MV-4-11 (cell line): ENCODE measurements at regions not wholly inside any gene's neighbourhood (a gene's known extent, or its start where the extent isn't known, plus 50 kb on each side); places are given as distances from the start of the nearest gene placed in this dataset.
"Not testable (repeated sequence)": the region's sequence is repeated elsewhere in the genome, so short reads cannot be mapped to it uniquely, and the experiment has no call there.

Source experiments
- DNase-seq: peaks from one replicate; lab custom pipeline; 2025; lab: John Stamatoyannopoulos, UW

DNA sequence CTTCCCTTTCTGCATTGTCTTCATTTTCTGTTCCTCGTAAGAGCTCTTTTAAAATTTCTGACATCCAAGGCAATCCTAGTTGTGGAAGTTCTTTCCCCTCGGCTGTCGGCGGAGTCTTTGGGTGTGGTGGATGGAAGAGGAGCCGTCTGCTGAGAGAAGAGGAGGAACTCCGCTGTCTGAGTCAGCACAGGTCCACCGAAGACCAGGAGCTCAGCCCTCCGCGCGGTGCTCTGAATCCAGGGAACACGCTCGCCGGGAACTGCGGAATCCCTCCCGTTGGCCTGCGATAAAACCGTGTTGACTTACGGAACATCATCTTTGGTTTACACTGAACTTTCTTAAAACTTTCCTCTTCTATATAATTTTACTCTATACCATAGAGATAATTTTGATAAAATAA is 100.7 kb upstream of the IRX4 start:
- DNase-seq, result no peak

DNA sequence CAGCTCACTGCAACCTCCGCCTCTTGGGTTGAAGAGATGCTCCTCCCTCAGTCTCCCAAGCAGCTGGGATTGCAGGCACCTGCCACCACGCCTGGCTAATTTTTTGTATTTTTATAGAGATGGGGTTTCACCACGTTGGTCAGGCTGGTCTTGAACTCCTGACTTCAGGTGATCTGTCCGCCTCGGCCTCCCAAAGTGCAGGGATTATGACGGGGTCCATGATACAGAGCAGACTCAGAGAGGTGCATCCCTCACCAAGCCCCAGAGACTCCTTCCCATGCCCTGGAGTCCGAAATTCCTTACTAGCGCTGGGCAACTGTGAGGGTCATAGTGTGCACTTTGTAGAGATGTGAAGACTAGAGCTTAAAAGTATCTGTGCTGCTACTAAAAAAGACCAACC is 99.8 kb upstream of the IRX4 start:
- not testable (repeated sequence) for DNase-seq

DNA sequence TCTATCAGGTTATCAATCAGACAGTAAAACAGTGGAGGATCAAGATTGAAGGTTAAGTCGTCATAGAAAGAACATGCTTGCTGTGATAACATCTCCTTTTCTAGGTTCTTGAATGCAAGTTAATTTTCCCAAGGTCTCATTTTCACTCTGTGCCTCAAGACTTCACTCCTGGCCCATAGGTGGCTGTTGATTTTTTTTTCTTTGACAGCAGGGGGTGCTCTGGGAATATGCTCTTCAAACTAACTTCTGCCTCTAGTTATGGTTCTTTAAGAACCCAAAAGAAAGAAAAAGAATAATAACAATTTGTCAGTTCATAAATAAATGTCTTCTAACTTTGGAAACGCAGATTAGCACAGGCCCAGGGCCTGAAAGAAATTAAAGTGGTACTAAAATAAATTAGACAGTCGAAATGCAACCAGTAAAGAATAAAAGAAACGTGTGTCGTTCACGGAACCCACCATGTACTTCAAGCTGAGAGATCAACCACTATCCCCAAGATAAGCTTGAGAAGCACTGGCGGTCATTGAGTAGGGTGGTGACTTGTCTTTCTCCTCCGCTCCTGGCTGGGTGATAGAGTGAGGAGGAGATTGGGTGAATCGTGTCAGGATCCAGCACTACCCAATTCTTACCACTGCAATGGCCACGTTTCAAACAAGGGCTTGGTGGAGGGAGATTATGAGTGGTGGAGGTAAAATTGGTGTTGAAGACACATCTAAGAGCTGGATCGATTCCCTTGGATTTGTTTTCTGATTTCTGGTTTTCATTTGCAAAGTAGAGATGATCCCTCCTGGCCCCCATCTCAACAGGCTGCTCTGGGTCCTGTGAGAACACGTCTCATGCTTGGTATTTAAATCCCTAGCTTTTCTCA is 93.4 kb upstream of the IRX4 start:
- peak; percentile 49 for DNase-seq

DNA sequence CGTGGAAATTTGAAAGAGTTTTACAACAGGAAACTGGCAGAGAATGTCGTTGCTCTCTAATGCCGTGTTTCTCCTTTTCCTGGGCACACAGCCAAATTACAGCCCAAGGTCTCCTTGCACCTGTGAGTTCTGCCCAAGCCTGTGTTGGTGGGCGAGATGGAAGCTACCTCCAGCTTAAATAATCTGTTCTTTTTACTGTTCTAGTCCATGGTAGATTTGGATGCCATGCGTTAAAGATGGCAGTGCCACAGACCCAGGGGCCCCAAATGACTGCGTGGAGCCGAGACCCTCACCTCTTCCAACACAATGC is 92.6 kb upstream of the IRX4 start:
- no peak for DNase-seq

DNA sequence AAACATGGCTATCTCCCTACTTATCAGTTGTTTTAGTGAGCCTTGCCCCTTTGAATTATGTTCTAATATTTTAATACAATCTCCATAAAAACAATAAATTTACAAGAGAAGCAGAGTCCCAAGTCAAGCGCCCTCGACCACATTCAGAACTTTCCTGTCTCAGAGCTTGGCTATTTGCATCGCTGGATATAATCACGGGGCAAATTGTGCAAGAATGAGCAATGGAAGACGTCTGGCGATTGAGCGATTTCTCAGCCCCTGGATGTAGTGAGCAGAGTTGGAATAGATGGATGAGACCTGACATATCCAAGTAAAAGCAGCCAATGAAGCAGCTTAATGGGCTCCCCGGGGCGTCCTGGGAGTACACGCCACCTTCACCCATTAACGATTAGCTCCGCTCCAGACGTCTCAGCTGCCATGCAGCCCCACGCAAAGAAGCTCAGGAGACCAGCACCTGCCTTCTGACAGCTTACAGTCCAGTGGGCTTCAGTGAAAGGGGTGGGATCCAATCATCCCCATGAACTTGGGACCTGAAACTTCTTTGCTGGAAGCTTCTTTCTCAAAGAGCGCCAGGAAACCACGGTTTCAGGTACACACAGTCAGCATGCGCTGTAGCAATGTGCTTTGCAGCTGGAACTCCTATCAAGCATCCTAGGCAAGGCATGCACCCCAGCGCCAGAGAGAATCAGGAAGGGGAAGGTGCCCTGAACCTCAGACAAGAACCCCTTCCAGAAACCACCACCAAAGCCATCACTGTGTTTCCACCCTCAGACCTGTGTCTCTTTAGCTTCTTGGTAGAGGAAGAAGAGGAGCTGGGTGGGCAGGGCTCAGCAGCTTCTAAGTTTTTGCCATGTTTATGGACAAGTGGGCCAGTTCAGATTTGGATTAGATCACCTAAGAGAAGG is 92.0 kb upstream of the IRX4 start:
- DNase-seq, result no peak

DNA sequence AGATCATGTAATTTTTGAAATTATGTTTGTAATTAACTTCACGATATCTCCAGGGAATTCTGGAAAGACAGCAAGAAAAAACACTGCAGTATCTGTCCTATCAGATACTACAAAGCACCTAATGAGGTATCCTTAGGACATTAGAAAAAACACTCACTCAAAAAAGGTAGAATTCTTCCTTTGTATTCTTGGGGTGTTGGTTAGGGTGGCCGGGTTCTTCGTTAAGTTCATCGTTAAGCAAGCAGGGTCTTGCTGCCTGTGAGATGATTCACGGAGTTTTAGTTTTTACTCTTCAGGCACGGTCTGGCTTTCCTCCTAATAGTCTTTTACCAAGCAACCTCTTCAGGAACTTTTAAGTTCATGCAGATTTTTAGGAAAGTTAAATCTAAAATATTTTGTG is 91.4 kb upstream of the IRX4 start:
- no peak for DNase-seq

DNA sequence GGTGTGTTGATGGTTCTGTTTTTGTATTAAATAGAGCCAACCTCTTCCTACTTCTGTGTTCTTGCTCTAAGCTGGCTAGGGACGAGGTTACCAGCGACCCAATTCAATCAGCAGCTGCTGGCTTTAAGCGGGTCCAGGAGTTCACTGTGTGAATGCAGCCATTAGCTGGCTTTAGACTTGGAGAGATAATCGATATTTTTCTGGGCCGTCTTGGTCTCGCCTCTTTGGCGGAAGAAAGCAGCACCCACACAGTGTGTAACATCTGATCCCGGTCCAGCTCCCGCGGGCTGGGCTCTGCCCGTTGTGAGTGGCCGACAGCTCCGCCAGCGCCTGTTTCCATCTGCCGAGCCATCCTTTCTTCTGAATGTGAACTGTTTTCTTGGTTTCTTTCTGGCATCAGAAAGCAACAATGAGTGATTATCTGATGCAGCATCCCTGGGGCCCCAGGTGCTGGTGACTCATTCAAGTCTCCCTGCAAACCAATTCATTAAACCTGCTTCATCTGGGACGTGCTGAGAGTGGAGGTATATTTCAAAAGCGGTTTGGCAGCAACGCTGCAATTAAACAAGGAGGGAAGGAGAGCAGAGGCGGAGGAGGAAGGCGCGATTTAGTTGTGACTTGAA is 90.8 kb upstream of the IRX4 start:
- no peak for DNase-seq

DNA sequence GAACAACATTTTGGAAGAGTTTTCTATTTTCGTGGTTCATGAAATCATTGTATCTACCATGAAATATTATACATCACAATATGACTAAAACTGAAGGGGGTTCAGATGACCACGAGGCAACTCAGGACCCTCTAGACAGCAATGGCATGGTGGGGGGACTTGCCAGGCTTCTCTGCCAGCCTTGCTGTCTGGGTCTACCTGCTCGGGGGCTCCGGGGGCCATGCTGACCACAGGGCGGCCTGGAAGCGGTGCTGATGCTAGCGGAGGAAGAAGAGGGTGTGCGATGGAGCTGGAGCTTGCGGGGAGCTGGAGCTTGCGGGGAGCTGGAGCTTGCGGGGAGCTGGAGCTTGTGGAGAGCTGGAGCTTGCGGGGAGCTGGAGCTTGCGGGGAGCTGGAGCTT is 89.2 kb upstream of the IRX4 start:
- no peak for DNase-seq

DNA sequence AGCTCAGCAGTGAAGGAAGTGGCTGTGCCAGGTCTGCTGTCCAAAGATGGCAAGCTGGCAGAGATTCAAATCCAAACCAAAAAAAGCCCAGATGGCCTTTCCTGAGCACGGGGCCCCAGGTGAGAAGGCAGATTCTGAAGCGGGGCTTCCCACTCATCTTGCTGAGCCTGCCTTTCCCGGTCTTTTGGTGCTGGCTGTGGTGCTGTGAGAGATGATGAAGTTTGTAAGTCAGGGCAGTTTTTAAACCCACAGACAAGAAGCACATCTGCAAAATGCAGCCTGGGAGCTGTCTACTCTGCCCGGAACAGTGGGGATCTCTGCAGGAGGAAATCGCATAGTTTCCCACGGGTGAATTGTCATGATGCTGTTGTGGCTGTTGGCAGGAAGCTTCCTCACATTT is 85.0 kb upstream of the IRX4 start:
- no peak for DNase-seq

DNA sequence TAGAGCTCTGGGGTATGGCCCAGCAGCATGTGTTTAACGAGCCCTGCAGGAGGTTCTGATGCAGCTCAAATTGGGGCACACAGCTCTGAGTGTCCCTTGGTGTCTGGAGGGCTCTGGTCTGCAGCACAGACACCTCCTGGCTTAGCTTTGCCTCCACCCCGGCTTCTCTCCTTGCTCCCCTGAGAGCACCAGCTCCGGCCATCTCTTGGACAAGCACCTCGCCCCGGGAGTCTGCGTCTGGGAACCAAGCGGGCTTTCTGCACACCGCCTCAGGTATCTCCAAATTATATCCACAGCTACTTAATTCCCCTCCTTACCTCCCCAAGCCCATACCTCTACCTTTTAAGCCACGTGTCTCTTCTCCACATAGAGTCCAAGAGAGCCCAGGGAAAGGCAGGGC is 83.7 kb upstream of the IRX4 start:
- DNase-seq, result no peak

DNA sequence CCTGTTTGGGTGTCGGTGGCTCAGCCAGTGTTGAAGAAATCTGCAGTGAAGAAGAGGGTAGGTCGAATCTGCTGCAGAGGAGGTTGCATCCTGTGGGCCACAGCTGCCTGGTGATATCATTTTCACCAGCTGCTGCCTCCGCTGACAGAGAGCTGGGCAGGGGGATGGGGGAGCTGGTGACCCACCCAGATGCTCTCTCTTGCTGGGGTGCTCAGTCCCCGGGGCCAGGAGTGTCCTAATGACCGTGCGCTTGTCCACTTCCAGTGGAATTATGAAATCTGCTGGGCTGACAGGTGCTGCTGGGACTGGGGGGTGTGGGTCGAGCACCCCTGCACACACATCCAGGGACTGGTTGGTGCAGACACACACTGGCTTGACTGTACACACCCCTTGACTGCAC is 83.2 kb upstream of the IRX4 start:
- no peak for DNase-seq

DNA sequence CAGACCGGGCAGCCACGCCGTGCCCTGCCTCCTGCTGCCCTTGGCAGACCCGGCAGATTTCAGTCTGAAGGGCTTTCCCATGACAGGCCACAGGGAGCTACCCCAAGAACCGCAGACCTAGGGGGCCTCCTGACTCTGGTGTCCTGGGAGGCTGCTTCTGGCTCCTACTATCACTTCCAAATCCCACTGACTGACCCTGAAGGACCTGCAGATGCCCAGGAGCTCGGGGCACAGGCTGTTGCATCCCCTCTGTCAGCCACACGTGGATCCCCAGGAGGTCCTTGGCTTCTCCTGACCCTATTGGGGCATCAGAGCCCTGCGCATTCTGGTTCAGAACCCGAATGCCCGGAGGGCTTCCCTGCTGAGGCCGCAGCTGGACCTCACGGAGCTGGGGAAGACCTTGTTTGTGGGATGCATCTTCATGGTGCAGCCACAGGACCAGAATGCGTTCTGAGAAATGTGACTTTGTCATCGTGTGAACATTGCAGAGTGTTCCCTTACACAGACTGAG is 81.3 kb upstream of the IRX4 start:
- no peak for DNase-seq

DNA sequence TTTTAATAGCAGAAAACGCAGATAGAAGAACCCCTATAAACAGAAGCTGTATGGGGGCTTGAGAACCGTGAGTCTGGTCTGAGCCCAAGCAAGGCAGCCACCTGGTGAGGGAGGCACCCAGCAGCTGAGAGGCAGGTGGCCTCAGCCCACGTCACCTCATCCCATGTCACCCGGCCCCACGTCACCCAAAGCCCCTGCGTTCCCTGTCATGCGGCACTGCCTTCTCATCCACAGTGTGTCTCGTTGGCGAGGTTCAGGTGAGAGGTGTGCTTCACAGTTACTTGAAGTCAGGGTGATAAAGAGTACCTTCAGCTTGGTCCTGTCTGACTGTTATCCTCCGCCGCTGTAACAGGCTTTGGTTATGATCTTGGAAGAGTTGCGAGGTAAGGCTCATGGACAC is 80.6 kb upstream of the IRX4 start:
- DNase-seq, result no peak

DNA sequence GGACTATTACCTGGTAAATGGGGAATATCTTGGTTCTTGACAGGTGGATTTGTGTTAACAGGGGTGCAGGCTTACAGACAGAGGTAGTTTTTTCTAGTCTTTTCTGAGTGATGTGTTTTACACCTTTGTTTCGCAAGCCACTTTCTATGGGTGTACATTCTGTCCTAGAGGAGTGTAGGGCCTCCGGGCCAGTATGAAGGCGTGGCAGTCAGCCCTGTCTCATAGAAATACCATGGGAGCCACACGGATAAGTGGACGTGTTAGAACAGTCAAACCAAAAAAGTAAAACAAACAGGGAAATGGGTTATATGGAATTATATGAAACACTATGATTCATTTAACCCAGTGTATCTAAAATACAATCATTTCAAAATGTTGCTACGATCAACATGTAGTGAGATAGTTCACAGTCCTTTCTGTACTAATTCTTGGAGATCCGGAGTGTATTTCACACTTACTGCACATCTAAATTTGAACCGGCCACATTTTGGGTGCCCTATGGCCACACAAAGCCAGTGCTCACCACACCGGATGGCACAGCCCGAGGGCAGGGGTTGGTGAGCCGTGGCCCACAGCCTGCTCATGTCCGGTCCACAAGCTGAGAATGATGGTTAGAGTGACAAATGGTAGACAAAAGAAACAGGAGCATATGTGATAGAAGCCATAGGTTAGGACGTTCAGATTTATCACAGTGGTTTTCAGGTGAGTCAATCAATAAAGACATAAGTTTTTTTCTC is 80.1 kb upstream of the IRX4 start:
- DNase-seq, result no peak

DNA sequence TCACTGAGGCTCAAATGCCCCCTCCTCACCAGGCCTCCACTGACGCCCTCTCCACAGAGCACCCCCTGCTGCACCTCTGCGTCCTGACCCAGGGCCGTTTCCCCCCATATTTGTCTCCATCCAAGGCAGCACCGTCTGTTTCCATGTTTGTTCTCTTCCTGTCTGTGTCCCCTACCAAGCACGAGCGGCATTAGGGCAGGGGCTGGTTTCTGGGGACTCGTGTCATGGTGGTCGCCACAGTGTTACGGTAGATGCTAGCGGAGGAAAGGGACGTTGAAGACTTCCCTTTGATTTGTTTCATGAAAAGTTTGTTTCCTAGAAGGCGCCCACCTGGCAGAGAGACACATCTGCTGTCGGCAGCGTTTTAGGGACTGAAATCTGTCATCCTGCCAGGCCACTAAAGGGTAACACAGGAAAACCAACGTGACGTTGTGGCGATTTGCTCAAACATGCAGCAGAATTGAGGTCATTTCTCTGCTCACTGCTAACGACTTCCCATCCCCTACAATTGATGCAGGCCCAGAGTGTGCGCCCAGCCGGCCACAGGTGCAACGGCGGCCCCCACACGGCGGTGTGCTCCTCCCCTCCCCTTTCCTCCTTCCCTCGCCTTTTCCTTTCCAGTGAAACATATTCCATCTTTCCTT is 79.3 kb upstream of the IRX4 start:
- DNase-seq, result no peak

DNA sequence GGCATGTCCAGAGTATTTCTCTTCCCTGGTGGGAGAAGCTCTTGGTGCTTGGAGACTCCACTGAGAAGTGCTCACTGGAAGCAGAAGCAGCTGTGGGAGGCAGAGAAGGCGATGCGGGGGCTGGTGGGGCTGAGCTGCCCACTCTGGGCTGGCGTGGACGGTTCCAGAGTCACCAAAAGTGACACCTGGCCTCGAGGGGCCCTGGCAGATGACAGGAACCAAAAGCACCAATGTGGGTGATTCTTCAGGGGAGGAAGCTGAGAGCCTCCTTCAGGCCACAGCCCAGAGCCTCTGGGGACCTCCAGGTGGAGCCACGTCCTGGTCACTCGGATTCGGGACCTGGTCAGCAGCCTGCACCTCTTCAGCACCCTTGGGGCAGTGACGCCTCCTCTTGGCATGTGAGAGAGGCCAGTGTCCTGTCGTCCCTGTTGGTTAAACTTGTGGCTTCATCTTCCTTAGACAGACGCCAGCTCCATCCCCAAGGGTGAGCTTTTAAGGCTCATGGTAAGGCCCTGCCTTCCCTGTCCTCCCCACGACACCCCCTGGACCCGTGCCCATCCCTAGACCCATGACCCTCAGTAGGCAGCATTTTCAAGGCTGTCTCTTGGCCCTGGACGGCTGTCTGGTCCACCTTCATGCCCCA is 78.7 kb upstream of the IRX4 start:
- no peak for DNase-seq

DNA sequence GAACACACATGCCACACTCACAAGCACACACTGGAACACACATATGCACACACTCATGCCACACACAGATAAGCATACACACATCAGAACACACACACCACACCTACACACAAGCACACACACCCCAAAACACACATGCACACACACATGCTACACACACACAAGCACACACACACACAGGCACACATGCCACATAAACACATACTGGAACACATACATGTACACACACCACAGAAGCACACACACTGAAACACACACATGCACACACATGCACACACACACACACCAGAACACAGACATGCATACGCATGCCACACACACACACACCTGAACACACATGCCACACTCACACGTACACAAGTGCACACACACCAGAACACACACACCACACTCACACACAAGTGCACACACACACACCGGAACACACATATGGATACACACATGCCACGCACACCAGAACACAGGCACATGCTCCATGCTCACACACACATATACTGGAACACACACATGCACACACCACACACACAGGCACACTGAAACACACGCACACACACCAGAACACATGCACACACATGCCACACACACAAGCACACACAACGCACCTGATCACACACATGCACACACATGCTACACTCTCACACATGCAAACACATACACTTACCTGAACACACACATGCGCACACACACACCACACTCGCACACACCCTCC is 78.0 kb upstream of the IRX4 start:
- DNase-seq, result no peak

DNA sequence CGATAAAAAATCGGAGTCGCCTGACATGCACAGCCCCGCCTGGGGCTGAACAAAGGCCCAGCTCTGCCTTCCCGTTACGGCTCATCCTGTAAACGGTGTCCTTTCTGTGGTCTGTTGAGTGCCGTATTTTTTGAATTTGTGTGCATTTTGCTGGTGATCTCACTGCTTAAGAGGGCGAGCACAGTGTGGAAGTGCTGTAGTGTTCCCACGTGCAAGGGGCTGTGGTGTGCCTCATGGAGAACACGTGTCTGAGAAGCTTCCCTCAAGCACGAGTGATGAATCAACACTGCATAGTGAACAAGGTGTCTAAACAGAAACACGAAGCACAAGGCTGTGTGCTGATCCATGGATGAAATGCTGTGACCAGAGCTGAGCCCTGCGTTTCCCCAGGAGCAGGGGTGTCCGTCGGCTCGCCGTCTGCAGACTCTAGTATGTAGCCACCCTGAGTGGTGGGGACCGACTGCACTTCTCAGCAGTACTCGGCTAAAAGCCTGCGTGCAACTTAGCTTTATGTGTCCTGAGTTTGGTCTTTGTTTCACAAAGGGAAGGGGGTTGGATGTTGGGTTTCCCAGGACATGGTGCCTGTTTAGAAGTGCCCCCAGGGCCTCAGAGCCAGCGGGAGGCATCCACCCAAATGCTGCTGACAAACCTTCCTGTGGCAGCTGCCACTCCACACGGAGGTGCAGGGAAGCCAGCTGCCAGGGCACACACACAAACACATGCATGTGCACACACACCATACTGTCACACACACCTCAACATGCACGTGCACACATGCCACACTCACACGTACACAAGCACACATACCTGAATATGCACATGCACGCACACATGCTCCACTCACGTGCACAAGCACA is 77.2 kb upstream of the IRX4 start:
- no peak for DNase-seq

DNA sequence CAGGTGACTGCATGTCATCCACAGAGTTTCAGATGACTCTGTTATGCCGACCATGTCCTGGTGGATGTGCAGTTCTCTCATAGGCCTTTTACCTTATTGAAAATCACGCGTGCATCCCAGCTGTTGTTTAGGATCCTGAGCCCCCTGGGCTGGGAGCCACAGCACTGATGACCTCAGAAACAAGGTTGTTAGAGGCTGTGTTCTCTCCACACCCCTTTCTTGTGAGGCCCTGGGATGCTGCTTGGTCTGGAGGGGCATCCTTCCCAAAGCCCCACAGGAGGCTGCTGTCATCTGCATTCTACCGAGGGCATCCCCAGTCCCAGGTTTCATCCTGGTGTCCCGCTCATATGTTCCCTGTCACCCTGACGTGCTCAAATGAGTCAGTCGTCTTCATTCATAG is 76.5 kb upstream of the IRX4 start:
- no peak for DNase-seq
